ENCODE measurements at regions not wholly inside any gene's neighbourhood (a gene's known extent, or its start where the extent isn't known, plus 50 kb on each side); places are given as distances from the start of the nearest gene placed in this dataset.

- FAIRE-seq (no peak), ATAC-seq (no peak), DNase-seq (ENCODE audit: low read depth in 1 of 2, low spot score in 1 of 2) (no peak)
- TF ChIP-seq RAD21 (conservative IDR thresholded peaks at IDR 0.05 in 1 of 2, IDR thresholded peaks at IDR 0.05 in 1 of 2) (no peak), HDAC2 (IDR thresholded peaks at IDR 0.05) (no peak), HEYL (CRISPR knock-in tag; IDR thresholded peaks at IDR 0.05) (no peak), NFE2L2 (conservative IDR thresholded peaks at IDR 0.05; ENCODE audit: low read length) (no peak), BHLHE40 (IDR thresholded peaks at IDR 0.05; ENCODE audit: low read depth, low read length) (no peak), TP53 (CRISPR knock-in tag; IDR thresholded peaks at IDR 0.05) (no peak), FOSB (CRISPR knock-in tag; IDR thresholded peaks at IDR 0.05) (no peak), CTCF (IDR thresholded peaks at IDR 0.05) (no peak), PHF8 (IDR thresholded peaks at IDR 0.05; ENCODE audit: borderline replicate concordance, low read depth) (no peak), E2F6 (IDR thresholded peaks at IDR 0.05; ENCODE audit: borderline replicate concordance, low read depth) (no peak), HOXB5 (CRISPR knock-in tag; IDR thresholded peaks at IDR 0.05) (no peak), GATA3 (IDR thresholded peaks at IDR 0.05; ENCODE audit: borderline replicate concordance) (no peak), KDM5A (IDR thresholded peaks at IDR 0.05) (no peak), ZNF302 (CRISPR knock-in tag; IDR thresholded peaks at IDR 0.05) (no peak), ESRRA (IDR thresholded peaks at IDR 0.05; ENCODE audit: borderline replicate concordance, low read length) (no peak), RCOR1 (IDR thresholded peaks at IDR 0.05; ENCODE audit: low read depth, low read length) (no peak), JUN (IDR thresholded peaks at IDR 0.05) (no peak), ATOH8 (CRISPR knock-in tag; IDR thresholded peaks at IDR 0.05; ENCODE audit: low read depth) (no peak), FOXS1 (CRISPR knock-in tag; IDR thresholded peaks at IDR 0.05) (no peak)
- H3K4me1 ChIP-seq: no peaks in the 10 kb centered on the region
- no peak overlapping the region for H3K4me2 ChIP-seq
- no peaks in the 10 kb centered on the region for H3K9me3 ChIP-seq
- POLR2A ChIA-PET: no interaction called here
- 27% methylated on average over 2 of the region's 2 CpGs for WGBS (ENCODE audit: missing lambda C conversion rate)
- H3K4me3 ChIP-seq: no peak overlapping the region
- no peak overlapping the region for H3K27ac ChIP-seq
- CTCF ChIA-PET: no interaction called here
Observed at GRCh38 chr2:41626936-41627335, 420.9 kb upstream of the PKDCC start.

- ChIA-PET CTCF (interaction anchor here (0.6 kb wide), 1 partner anchor 445 kb away, joined by 4 read pairs; no protein-coding TSS in a partner anchor), POLR2A (no interaction called here)
- no peak for FAIRE-seq
- no peaks in the 10 kb centered on the region for H3K4me1 ChIP-seq
- TF ChIP-seq POLR2A (IDR thresholded peaks at IDR 0.05; ENCODE audit: low read length) (no peak), CBX8 (IDR thresholded peaks at IDR 0.05) (no peak), CTCF (IDR thresholded peaks at IDR 0.05) (no peak), ZNF302 (CRISPR knock-in tag; IDR thresholded peaks at IDR 0.05) (no peak), EP300 (IDR thresholded peaks at IDR 0.05) (no peak), NFE2L2 (conservative IDR thresholded peaks at IDR 0.05; ENCODE audit: low read length) (no peak), HMGXB4 (CRISPR knock-in tag; IDR thresholded peaks at IDR 0.05; ENCODE audit: borderline replicate concordance) (no peak), PHF8 (IDR thresholded peaks at IDR 0.05; ENCODE audit: borderline replicate concordance, low read depth) (no peak), HOXB5 (CRISPR knock-in tag; IDR thresholded peaks at IDR 0.05) (no peak), BHLHE40 (IDR thresholded peaks at IDR 0.05; ENCODE audit: low read depth, low read length) (no peak), KDM5A (IDR thresholded peaks at IDR 0.05) (no peak), CHD4 (IDR thresholded peaks at IDR 0.05; ENCODE audit: borderline replicate concordance) (no peak), GATA3 (IDR thresholded peaks at IDR 0.05; ENCODE audit: borderline replicate concordance) (no peak)
- 28% methylated on average over 2 of the region's 2 CpGs for whole genome bisulfite sequencing (ENCODE audit: missing lambda C conversion rate)
- H3K27ac ChIP-seq: no peak overlapping the region
- H3K4me2 ChIP-seq: no peak overlapping the region
- no peak for ATAC-seq
- H3K4me3 ChIP-seq: no peak overlapping the region
- no peaks in the 10 kb centered on the region for H3K9me3 ChIP-seq
- DNase-seq (ENCODE audit: low read depth in 1 of 2, low spot score in 1 of 2): no peak
Observed at GRCh38 chr2:41634686-41635085, 413.1 kb upstream of the PKDCC start.

Measured in A549 (cell line).